ENCODE measurements at regions not wholly inside any gene's neighbourhood (a gene's known extent, or its start where the extent isn't known, plus 50 kb on each side); places are given as distances from the start of the nearest gene placed in this dataset.

DNA sequence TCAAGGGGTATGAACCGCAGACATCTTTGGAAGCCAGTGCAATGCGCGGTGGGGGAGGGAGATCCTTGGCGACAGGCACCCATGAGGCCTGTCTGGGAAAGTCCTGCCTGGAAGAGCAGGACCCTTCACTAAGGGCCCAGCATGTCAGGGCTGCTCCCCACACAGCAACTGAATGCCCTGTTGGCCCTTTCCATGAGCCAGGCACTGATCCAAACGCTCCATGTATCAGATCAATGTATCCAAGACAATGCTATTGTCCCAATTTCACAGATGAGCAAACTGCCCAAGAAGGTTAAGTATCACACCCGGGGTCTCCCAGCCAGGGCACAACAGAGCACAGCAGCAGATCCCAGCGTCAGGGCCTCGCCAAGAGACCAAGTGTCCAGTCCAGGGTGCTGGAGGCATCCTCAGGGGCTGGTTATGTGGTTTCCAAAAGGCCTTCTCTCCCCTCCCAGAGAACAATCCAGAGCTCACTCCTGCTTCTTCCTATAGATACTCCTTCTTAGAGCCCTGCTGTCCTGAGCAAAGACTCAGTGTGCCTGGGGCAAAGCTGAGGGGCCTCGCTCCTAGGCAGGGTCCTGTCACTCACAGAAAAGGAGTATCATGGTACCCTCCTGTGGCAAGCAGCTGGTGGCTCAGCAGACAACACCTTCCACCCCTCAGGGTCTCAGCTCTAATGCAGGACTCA, 328.0 kb downstream of the NPHP4 start:
- H3K27ac ChIP-seq (ENCODE audit: low read depth in 2 of 2, low read length in 2 of 2) = no peak overlapping the region
- no peak for DNase-seq
- TF ChIP-seq, protein P1, sequence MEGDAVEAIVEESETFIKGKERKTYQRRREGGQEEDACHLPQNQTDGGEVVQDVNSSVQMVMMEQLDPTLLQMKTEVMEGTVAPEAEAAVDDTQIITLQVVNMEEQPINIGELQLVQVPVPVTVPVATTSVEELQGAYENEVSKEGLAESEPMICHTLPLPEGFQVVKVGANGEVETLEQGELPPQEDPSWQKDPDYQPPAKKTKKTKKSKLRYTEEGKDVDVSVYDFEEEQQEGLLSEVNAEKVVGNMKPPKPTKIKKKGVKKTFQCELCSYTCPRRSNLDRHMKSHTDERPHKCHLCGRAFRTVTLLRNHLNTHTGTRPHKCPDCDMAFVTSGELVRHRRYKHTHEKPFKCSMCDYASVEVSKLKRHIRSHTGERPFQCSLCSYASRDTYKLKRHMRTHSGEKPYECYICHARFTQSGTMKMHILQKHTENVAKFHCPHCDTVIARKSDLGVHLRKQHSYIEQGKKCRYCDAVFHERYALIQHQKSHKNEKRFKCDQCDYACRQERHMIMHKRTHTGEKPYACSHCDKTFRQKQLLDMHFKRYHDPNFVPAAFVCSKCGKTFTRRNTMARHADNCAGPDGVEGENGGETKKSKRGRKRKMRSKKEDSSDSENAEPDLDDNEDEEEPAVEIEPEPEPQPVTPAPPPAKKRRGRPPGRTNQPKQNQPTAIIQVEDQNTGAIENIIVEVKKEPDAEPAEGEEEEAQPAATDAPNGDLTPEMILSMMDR (IDR thresholded peaks at IDR 0.05; ENCODE audit: borderline replicate concordance, extremely low read depth, insufficient read depth) = no peak
- H3K9me3 ChIP-seq (ENCODE audit: control insufficient read depth in 2 of 3, insufficient read depth in 1 of 3, low read length in 3 of 3) = no peaks in the 10 kb centered on the region
- FAIRE-seq = no peak
- H3K4me1 ChIP-seq (ENCODE audit: control insufficient read depth in 2 of 3, insufficient read depth in 2 of 3, low read depth in 1 of 3, low read length in 3 of 3) = no peaks in the 10 kb centered on the region
- no peaks in the 10 kb centered on the region for H3K36me3 ChIP-seq (ENCODE audit: control insufficient read depth in 2 of 3, insufficient read depth in 3 of 3, low read length in 3 of 3)
- H3K9ac ChIP-seq (ENCODE audit: low read length in 3 of 3) = no peak overlapping the region
- H3K4me3 ChIP-seq (ENCODE audit: low read length in 3 of 3) = no peak overlapping the region
- no peaks in the 10 kb centered on the region for H3K27me3 ChIP-seq (ENCODE audit: control insufficient read depth, insufficient read depth, low read length)
- intact Hi-C loops (cut with DNase I) = no loop called here

DNA sequence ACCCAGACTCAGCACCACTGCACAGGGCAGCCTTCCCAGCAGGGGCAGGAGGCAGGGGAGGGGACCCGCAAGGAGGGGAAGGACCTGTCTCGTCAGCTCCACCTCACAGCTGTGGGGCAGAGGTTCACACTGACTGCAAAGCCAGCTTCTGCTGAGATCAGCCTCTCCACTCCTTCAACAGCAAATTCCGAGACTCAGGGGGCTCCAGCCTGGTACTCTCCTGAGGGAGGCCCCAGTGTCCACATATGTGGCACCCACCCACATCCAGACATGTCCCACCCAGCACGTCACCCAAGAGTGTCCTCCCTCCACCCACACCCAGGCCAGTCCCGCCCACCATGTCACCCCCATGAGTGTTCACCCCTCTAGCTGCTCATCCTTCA, 329.5 kb downstream of the NPHP4 start:
- TF ChIP-seq, protein P1 (IDR thresholded peaks at IDR 0.05; ENCODE audit: borderline replicate concordance, extremely low read depth, insufficient read depth) = no peak
- H3K4me3 ChIP-seq (ENCODE audit: low read length in 3 of 3) = no peak overlapping the region
- no peaks in the 10 kb centered on the region for H3K9me3 ChIP-seq (ENCODE audit: control insufficient read depth in 2 of 3, insufficient read depth in 1 of 3, low read length in 3 of 3)
- H3K36me3 ChIP-seq (ENCODE audit: control insufficient read depth in 2 of 3, insufficient read depth in 3 of 3, low read length in 3 of 3) = no peaks in the 10 kb centered on the region
- intact Hi-C loops (cut with DNase I) = no loop called here
- no peak for DNase-seq
- no peaks in the 10 kb centered on the region for H3K4me1 ChIP-seq (ENCODE audit: control insufficient read depth in 2 of 3, insufficient read depth in 2 of 3, low read depth in 1 of 3, low read length in 3 of 3)
- no peaks in the 10 kb centered on the region for H3K27me3 ChIP-seq (ENCODE audit: control insufficient read depth, insufficient read depth, low read length)
- no peak overlapping the region for H3K9ac ChIP-seq (ENCODE audit: low read length in 3 of 3)
- FAIRE-seq = no peak
- H3K27ac ChIP-seq (ENCODE audit: low read depth in 2 of 2, low read length in 2 of 2) = no peak overlapping the region

DNA sequence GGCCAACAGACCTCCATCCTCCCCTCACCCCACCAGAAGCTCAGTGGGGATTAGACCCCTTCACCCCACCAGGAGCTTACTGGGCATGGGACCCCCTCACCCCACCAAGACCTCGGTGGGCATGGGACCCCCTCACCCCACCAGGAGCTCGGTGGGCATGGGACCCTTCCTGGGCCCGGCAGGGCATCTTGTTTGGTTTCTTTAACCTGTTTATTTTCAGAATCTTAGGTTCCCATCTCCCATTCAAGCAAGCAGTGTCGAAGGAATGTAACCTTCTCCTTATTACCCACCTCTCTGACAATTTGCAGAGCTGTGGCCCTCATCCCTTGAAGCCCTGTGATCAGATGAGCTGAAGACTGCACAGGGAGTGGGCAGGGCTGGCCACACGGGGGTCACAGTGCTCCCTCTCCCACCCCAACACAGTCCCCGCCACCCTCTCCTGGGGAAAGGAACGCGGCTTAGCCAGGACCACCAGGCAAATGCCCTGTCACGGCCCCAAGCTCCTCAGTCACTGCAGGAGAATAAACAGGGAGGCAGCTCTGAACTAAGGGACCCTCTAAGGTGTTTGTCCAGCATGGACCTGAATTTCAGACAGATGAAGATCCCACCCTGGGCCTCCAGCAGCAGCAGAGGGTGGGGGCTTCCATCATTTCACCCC, 330.0 kb downstream of the NPHP4 start:
- Histone ChIP-seq H3K9ac (ENCODE audit: low read length in 3 of 3) (no peak overlapping the region), H3K9me3 (ENCODE audit: control insufficient read depth in 2 of 3, insufficient read depth in 1 of 3, low read length in 3 of 3) (no peaks in the 10 kb centered on the region), H3K4me1 (ENCODE audit: control insufficient read depth in 2 of 3, insufficient read depth in 2 of 3, low read depth in 1 of 3, low read length in 3 of 3) (no peaks in the 10 kb centered on the region), H3K4me3 (ENCODE audit: low read length in 3 of 3) (no peak overlapping the region), H3K27ac (ENCODE audit: low read depth in 2 of 2, low read length in 2 of 2) (no peak overlapping the region), H3K36me3 (ENCODE audit: control insufficient read depth in 2 of 3, insufficient read depth in 3 of 3, low read length in 3 of 3) (no peaks in the 10 kb centered on the region), H3K27me3 (ENCODE audit: control insufficient read depth, insufficient read depth, low read length) (no peaks in the 10 kb centered on the region)
- TF ChIP-seq, protein P1 (IDR thresholded peaks at IDR 0.05; ENCODE audit: borderline replicate concordance, extremely low read depth, insufficient read depth) = no peak
- no peak for DNase-seq
- intact Hi-C loops (cut with DNase I) = no loop called here
- FAIRE-seq = no peak
